Endothelial cell of umbilical vein (primary cell): ENCODE measurements at regions not wholly inside any gene's neighbourhood (a gene's known extent, or its start where the extent isn't known, plus 50 kb on each side); places are given as distances from the start of the nearest gene placed in this dataset.

Source experiments
- BruUV-seq: library from RNA; stranded (reverse); fragments of 400-500 nt; replicated peaks from 2 replicates; lab custom pipeline; 2021; lab: Mats Ljungman, UMichigan
- CTCF ChIA-PET: fragments of 300-600, 350-600 bp; sonication (Branson Sonifier 250); formaldehyde crosslinking; loops from one replicate; lab custom pipeline; 2021; ENCODE audit warnings: antibody characterized with exemption, inconsistent platforms; lab: Charles Lee
- POLR2A ChIA-PET: fragments of 300-600, 350-600 bp; sonication (Branson Sonifier 250); formaldehyde crosslinking; loops from one replicate; lab custom pipeline; 2021; ENCODE audit warnings: antibody characterized with exemption, inconsistent platforms; lab: Charles Lee
- DNase-seq: peaks from one replicate; pipeline ENCODE4 v3.0.0-alpha.2; 2011; ENCODE audit warnings: low read depth, low spot score
- FAIRE-seq: peaks from 2 replicates; lab custom pipeline; 2011; peaks lifted over from hg19 to GRCh38; lab: Jason Lieb, UNC
- H2AFZ ChIP-seq: 2 replicates; pipeline ENCODE4 v1.6.0; 2012; ENCODE audit warnings: low read depth, low read length, control low read depth, inconsistent platforms
- H3K27ac ChIP-seq: 2 replicates; pipeline ENCODE4 v1.5.1; 2011; ENCODE audit warnings: low read depth, mild to moderate bottlenecking, control low read depth, low read length, moderate library complexity; ENCODE audit not compliant: insufficient read depth
- H3K27me3 ChIP-seq, 2 experiments: 2 replicates each; pipeline versions ENCODE4 v1.6.0 to v1.6.1; 2011; ENCODE audit warnings: low read length in 2 of 2, mixed read lengths in 1 of 2; ENCODE audit not compliant: control insufficient read depth in 2 of 2, insufficient read depth in 2 of 2
- H3K36me3 ChIP-seq, 2 experiments: 2 replicates in 1 of 2; 3 replicates in 1 of 2; pipeline ENCODE4 v1.5.1; 2011; ENCODE audit warnings: low read length in 2 of 2, mild to moderate bottlenecking in 1 of 2, moderate library complexity in 1 of 2; ENCODE audit not compliant: control insufficient read depth in 2 of 2, insufficient read depth in 2 of 2; ENCODE audit errors: extremely low read depth in 1 of 2
- H3K4me1 ChIP-seq: 3 replicates; pipeline ENCODE4 v1.5.1; 2011; ENCODE audit warnings: mild to moderate bottlenecking, low read length; ENCODE audit not compliant: control insufficient read depth, insufficient read depth; ENCODE audit errors: extremely low read depth
- H3K4me2 ChIP-seq: 2 replicates; pipeline ENCODE4 v1.6.1; 2011; ENCODE audit warnings: low read length, control low read depth, mixed read lengths; ENCODE audit not compliant: insufficient read depth
- H3K4me3 ChIP-seq, 3 experiments: fragments of 200-600 bp in 1 of 3; sonication (generic), shearing (Covaris generic) in 1 of 3; replicated peaks in 1 of 3; 2 replicates each; pipeline ENCODE4 v1.5.1; 2011 to 2016; ENCODE audit warnings: control low read depth in 3 of 3, low read length in 3 of 3, mild to moderate bottlenecking in 2 of 3, inconsistent platforms in 1 of 3, low read depth in 1 of 3, moderate library complexity in 1 of 3; ENCODE audit not compliant: insufficient read depth in 1 of 3
- H3K79me2 ChIP-seq: 2 replicates; pipeline ENCODE4 v1.6.0; 2012; ENCODE audit warnings: low read length, inconsistent platforms; ENCODE audit not compliant: control insufficient read depth, insufficient read depth
- H3K9ac ChIP-seq: replicated peaks from 2 replicates; pipeline ENCODE3; 2011; ENCODE audit warnings: low read length, control low read depth; ENCODE audit not compliant: insufficient read depth; ENCODE audit errors: extremely low read depth
- H3K9me1 ChIP-seq: replicated peaks from 3 replicates; pipeline ENCODE4 v1.6.0; 2011; ENCODE audit warnings: mild to moderate bottlenecking, low read length; ENCODE audit not compliant: control insufficient read depth, insufficient read depth; ENCODE audit errors: extremely low read depth
- H3K9me3 ChIP-seq: replicated peaks from 2 replicates; pipeline ENCODE4 v1.5.1; 2012; ENCODE audit warnings: low read length, inconsistent platforms; ENCODE audit not compliant: control insufficient read depth, insufficient read depth
- H4K20me1 ChIP-seq: replicated peaks from 2 replicates; pipeline ENCODE3; 2011; ENCODE audit warnings: mild to moderate bottlenecking, low read length; ENCODE audit not compliant: control insufficient read depth, insufficient read depth; ENCODE audit errors: extremely low read depth
- EZH2 ChIP-seq: IDR thresholded peaks from 2 replicates; pipeline ENCODE4 v1.6.1; 2012; ENCODE audit warnings: borderline replicate concordance, low read depth, mild to moderate bottlenecking, moderate library complexity, low read length, inconsistent platforms; ENCODE audit not compliant: severe bottlenecking
- FOS ChIP-seq: IDR thresholded peaks from 2 replicates; pipeline ENCODE4 v1.6.1; 2011; ENCODE audit warnings: mild to moderate bottlenecking, low read length, moderate library complexity, borderline replicate concordance; ENCODE audit not compliant: insufficient read depth
- GATA2 ChIP-seq: IDR thresholded peaks from 2 replicates; pipeline ENCODE4 v1.7.0; 2011; ENCODE audit warnings: low read depth, mild to moderate bottlenecking, moderate library complexity, mixed read lengths, low read length; ENCODE audit not compliant: insufficient read length, insufficient read depth
- JUN ChIP-seq: IDR thresholded peaks from 2 replicates; pipeline ENCODE4 v1.6.1; 2011; ENCODE audit warnings: borderline replicate concordance, low read depth; ENCODE audit not compliant: insufficient read length, insufficient read depth
- MYC ChIP-seq: IDR thresholded peaks from one replicate; pipeline ENCODE4 v1.6.1; 2011; ENCODE audit warnings: mild to moderate bottlenecking, low read depth, low read length
- POLR2A ChIP-seq: IDR thresholded peaks from 2 replicates; pipeline ENCODE4 v1.6.1; 2012; ENCODE audit warnings: low read depth, mild to moderate bottlenecking, control low read depth, low read length
- POLR2AphosphoS5 ChIP-seq: IDR thresholded peaks from 2 replicates; pipeline ENCODE4 v1.6.1; 2012; ENCODE audit warnings: low read depth, mild to moderate bottlenecking, control low read depth, low read length, moderate library complexity; ENCODE audit not compliant: insufficient read depth
- dilution Hi-C: fragments of 300-500 bp; cut with MboI; formaldehyde crosslinking; loops from one replicate; pipeline ENCODE4 v1.15.0; 2019; ENCODE audit warnings: low sequenced_read_pairs; ENCODE audit not compliant: extremely low pct_ligation_motif_present
- intact Hi-C: fragments of 100-400 bp; cut with micrococcal nuclease; formaldehyde crosslinking; loops from one replicate; pipeline ENCODE4 v1.10.0; 2022
- TF ChIP-seq, protein P1 (sequence below), 2 donors: IDR thresholded peaks; 1 replicate in 1 of 2; 2 replicates in 1 of 2; pipeline ENCODE4 v1.5.1; 2011; ENCODE audit warnings: low read length in 2 of 2, mild to moderate bottlenecking in 2 of 2, moderate library complexity in 2 of 2, control low read depth in 1 of 2, inconsistent platforms in 1 of 2, low read depth in 1 of 2; ENCODE audit not compliant: insufficient read depth in 1 of 2; ENCODE audit errors: extremely low read depth in 1 of 2
- TF ChIP-seq, protein P2 (sequence below): IDR thresholded peaks from 2 replicates; pipeline ENCODE4 v1.6.1; 2011; ENCODE audit not compliant: insufficient read depth, insufficient read length

DNA sequence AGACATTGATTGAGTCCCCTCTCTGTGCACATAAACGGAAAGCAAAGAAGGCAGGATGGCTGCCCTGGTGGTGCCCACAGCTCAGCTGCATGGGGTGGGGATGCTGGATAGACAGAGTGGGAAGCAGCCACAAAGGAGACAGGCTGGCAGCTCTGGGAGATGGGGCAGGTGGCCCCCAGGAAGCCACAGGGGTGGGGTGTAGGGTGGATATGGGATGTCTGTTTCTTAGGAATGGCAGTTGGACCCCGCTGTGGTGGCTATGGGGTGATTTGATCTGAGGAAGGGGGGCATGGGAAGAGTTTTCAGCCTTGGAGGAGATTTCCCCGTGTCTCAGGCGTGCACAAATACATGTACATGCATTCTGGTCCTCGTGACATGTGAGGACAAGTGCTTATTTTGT, 50.2 kb upstream of the VDAC1 start:
- Histone ChIP-seq H3K27me3 (peaks cover 0 to 4% of the 10 kb centered on the region in 2 experiments), H3K4me2 (no peak overlapping the region), H4K20me1 (no peaks in the 10 kb centered on the region), H3K9me3 (no peaks in the 10 kb centered on the region), H3K27ac (no peak overlapping the region), H3K4me3 (no peak overlapping the region), H2AFZ (no peak overlapping the region), H3K9ac (no peak overlapping the region), H3K79me2 (no peaks in the 10 kb centered on the region), H3K36me3 (no peaks in the 10 kb centered on the region), H3K4me1 (no peaks in the 10 kb centered on the region), H3K9me1 (no peaks in the 10 kb centered on the region)
- dilution Hi-C loops, result no loop called here
- ChIA-PET POLR2A (no interaction called here), CTCF (interaction anchor here (0.6 to 5.0 kb wide), 2 partner anchors 15 to 587 kb away, joined by 4 to 57 read pairs; no protein-coding TSS in a partner anchor)
- intact Hi-C loops, result no loop called here
- TF ChIP-seq GATA2, result no peak
- no peak for TF ChIP-seq JUN
- TF ChIP-seq MYC, result no peak
- TF ChIP-seq POLR2A, result no peak
- no peak for TF ChIP-seq FOS
- no peak for TF ChIP-seq POLR2AphosphoS5
- TF ChIP-seq, protein P1, sequence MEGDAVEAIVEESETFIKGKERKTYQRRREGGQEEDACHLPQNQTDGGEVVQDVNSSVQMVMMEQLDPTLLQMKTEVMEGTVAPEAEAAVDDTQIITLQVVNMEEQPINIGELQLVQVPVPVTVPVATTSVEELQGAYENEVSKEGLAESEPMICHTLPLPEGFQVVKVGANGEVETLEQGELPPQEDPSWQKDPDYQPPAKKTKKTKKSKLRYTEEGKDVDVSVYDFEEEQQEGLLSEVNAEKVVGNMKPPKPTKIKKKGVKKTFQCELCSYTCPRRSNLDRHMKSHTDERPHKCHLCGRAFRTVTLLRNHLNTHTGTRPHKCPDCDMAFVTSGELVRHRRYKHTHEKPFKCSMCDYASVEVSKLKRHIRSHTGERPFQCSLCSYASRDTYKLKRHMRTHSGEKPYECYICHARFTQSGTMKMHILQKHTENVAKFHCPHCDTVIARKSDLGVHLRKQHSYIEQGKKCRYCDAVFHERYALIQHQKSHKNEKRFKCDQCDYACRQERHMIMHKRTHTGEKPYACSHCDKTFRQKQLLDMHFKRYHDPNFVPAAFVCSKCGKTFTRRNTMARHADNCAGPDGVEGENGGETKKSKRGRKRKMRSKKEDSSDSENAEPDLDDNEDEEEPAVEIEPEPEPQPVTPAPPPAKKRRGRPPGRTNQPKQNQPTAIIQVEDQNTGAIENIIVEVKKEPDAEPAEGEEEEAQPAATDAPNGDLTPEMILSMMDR (IDR thresholded peaks at IDR 0.05; ENCODE audit: extremely low read depth in 1 of 2, insufficient read depth in 1 of 2, low read depth in 1 of 2, low read length in 2 of 2), result no peak
- TF ChIP-seq EZH2, result no peak
- TF ChIP-seq, protein P2, sequence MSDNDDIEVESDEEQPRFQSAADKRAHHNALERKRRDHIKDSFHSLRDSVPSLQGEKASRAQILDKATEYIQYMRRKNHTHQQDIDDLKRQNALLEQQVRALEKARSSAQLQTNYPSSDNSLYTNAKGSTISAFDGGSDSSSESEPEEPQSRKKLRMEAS, result no peak
- FAIRE-seq (no peak), DNase-seq (no peak)
- BruUV-seq, result no TSS peak
